K562 (cell line): ENCODE measurements at regions not wholly inside any gene's neighbourhood (a gene's known extent, or its start where the extent isn't known, plus 50 kb on each side); places are given as distances from the start of the nearest gene placed in this dataset.
A peak's percentile ranks its signal among the peaks of the same experiment; 100 is the strongest.
"Not testable (repeated sequence)": the region's sequence is repeated elsewhere in the genome, so short reads cannot be mapped to it uniquely, and the experiment has no call there.

Source experiments
- ATAC-seq: fragments of 200-7000 bp; cut with Tn5 transposase; 3 replicates; pipeline ENCODE4 v1.9.1; 2020; ENCODE audit warnings: moderate library complexity
- BruUV-seq: library from RNA; stranded (reverse); fragments of 400-500 nt; replicated peaks from 2 replicates; lab custom pipeline; 2021; lab: Mats Ljungman, UMichigan
- CTCF ChIA-PET: fragments of 300-600 bp; formaldehyde crosslinking; extraction: SDS; loops from one replicate; lab custom pipeline; 2021; ENCODE audit warnings: low intra/inter-chr PET ratio; lab: Yijun Ruan, JAX
- POLR2A ChIA-PET: fragments of 300-600, 350-650 bp; sonication (Branson Sonifier 250); formaldehyde crosslinking; extraction: SDS; loops from one replicate; lab custom pipeline; 2021; ENCODE audit warnings: antibody characterized with exemption, inconsistent platforms; lab: Yijun Ruan, JAX
- DNase-seq, 4 experiments: peaks; one replicate each; pipeline versions ENCODE4 v3.0.0 to v3.0.0-alpha.2; 2011 to 2018; ENCODE audit warnings: low spot score in 3 of 4, mixed read lengths in 3 of 4; ENCODE audit errors: extremely low read depth in 1 of 4
- FAIRE-seq: peaks from 2 replicates; lab custom pipeline; 2011; peaks lifted over from hg19 to GRCh38; lab: Jason Lieb, UNC
- H2AFZ ChIP-seq: 2 replicates; pipeline ENCODE4 v1.6.0; 2011; ENCODE audit warnings: low read depth, low read length, control low read depth, inconsistent platforms
- H3K27ac ChIP-seq: fragments of 200-600 bp; 3 replicates; pipeline ENCODE4 v1.8.0; 2011; ENCODE audit warnings: low read depth, mild to moderate bottlenecking, control low read depth, inconsistent platforms, low read length, moderate library complexity, mixed read lengths; ENCODE audit errors: extremely low read depth
- H3K27me3 ChIP-seq, 2 experiments: fragments of 300-600 bp in 1 of 2; 2 replicates in 1 of 2; 3 replicates in 1 of 2; pipeline versions ENCODE4 v1.6.0 to v1.8.0; 2011; ENCODE audit warnings: inconsistent platforms in 2 of 2, low read length in 2 of 2, mild to moderate bottlenecking in 1 of 2, mixed read lengths in 1 of 2, moderate library complexity in 1 of 2; ENCODE audit not compliant: control insufficient read depth in 2 of 2, insufficient read depth in 2 of 2
- H3K36me3 ChIP-seq: fragments of 300-600 bp; 3 replicates; pipeline ENCODE4 v1.8.0; 2011; ENCODE audit warnings: mild to moderate bottlenecking, low read length, inconsistent platforms; ENCODE audit not compliant: control insufficient read depth, insufficient read depth
- H3K4me1 ChIP-seq, 2 experiments: fragments of 200-600 bp in 1 of 2; replicated peaks in 1 of 2; 2 replicates in 1 of 2; 3 replicates in 1 of 2; pipeline versions ENCODE4 v1.5.1 to v1.8.0; 2011; ENCODE audit warnings: inconsistent platforms in 2 of 2, low read length in 2 of 2, mild to moderate bottlenecking in 1 of 2, mixed read lengths in 1 of 2, moderate library complexity in 1 of 2; ENCODE audit not compliant: control insufficient read depth in 2 of 2, insufficient read depth in 2 of 2
- H3K4me2 ChIP-seq: 2 replicates; pipeline ENCODE4 v1.6.1; 2011; ENCODE audit warnings: low read length, control low read depth, inconsistent platforms, mixed read lengths; ENCODE audit not compliant: insufficient read depth
- H3K4me3 ChIP-seq: fragments of 200-600 bp; sonication (generic), shearing (Covaris generic); 2 replicates; pipeline ENCODE4 v1.5.1; 2016; ENCODE audit warnings: control low read depth, inconsistent platforms
- H3K79me2 ChIP-seq: fragments of 200-600 bp; 3 replicates; pipeline ENCODE4 v1.8.0; 2011; ENCODE audit warnings: low read length, inconsistent platforms; ENCODE audit not compliant: control insufficient read depth, insufficient read depth
- H3K9ac ChIP-seq, 2 experiments: 2 replicates each; pipeline versions ENCODE4 v1.6.0 to v1.6.1; 2011; ENCODE audit warnings: low read depth in 2 of 2, low read length in 2 of 2, control low read depth in 1 of 2, inconsistent platforms in 1 of 2, mild to moderate bottlenecking in 1 of 2, mixed read lengths in 1 of 2; ENCODE audit not compliant: insufficient read depth in 1 of 2
- H3K9me1 ChIP-seq: one replicate; pipeline ENCODE4 v1.6.0; 2011; ENCODE audit warnings: inconsistent platforms, mild to moderate bottlenecking, low read length, moderate library complexity; ENCODE audit not compliant: control insufficient read depth, insufficient read depth
- H3K9me3 ChIP-seq: replicated peaks from 2 replicates; pipeline ENCODE4 v1.5.1; 2011; ENCODE audit warnings: low read depth, low read length, inconsistent platforms; ENCODE audit not compliant: control insufficient read depth, insufficient read depth
- H4K20me1 ChIP-seq: replicated peaks from 2 replicates; pipeline ENCODE4 v1.6.1; 2011; ENCODE audit warnings: low read length, inconsistent platforms, mixed read lengths; ENCODE audit not compliant: control insufficient read depth, insufficient read depth
- WGBS: fragments of 100-300 bp; shearing (Covaris generic); methylation state at CpG from one replicate; pipeline ENCODE4 v1.1.6; 2016; ENCODE audit warnings: low coverage, mixed read lengths; ENCODE audit not compliant: insufficient coverage; ENCODE audit errors: missing lambda C conversion rate; 5-methylcytosine and 5-hydroxymethylcytosine counted together
- in situ Hi-C: fragments of 300-500 bp; cut with MboI; formaldehyde crosslinking; loops from 4 replicates; pipeline ENCODE4 v1.15.0; 2018; ENCODE audit warnings: inconsistent platforms, mixed read lengths
- intact Hi-C: fragments of 100-400 bp; cut with micrococcal nuclease; formaldehyde crosslinking; loops from 2 replicates; pipeline ENCODE4 v1.14.2; 2022

GRCh38 chrX:115884121-115884520 is 286.4 kb upstream of the AGTR2 start:
- H3K9me3 ChIP-seq, BruUV-seq, H3K36me3 ChIP-seq, CTCF ChIA-PET, H3K9ac ChIP-seq, H3K4me1 ChIP-seq, H4K20me1 ChIP-seq, H3K27ac ChIP-seq, POLR2A ChIA-PET, ATAC-seq, H3K27me3 ChIP-seq, H3K4me3 ChIP-seq, H3K4me2 ChIP-seq, DNase-seq, FAIRE-seq, intact Hi-C loops, H2AFZ ChIP-seq, H3K9me1 ChIP-seq, H3K79me2 ChIP-seq: not testable (repeated sequence)
- no CpG with 5 or more reads among the region's 13 CpGs for WGBS
- in situ Hi-C loops, result loop anchor here (25.0 kb wide), 1 partner anchor 197 kb away; no protein-coding TSS in a partner anchor

- CTCF ChIA-PET, POLR2A ChIA-PET, H4K20me1 ChIP-seq, BruUV-seq, H3K4me1 ChIP-seq, H3K36me3 ChIP-seq, H3K27ac ChIP-seq, intact Hi-C loops, H3K9me1 ChIP-seq, H3K4me2 ChIP-seq, H3K9ac ChIP-seq, ATAC-seq, H3K27me3 ChIP-seq, H3K79me2 ChIP-seq, H2AFZ ChIP-seq, H3K4me3 ChIP-seq, H3K9me3 ChIP-seq: not testable (repeated sequence)
- DNase-seq, result peak in 1 of 4 experiments; percentile 6
- peak; percentile 75 for FAIRE-seq
- no CpG with 5 or more reads among the region's 29 CpGs for WGBS
- in situ Hi-C loops, result loop anchor here (25.0 kb wide), 1 partner anchor 201 kb away; no protein-coding TSS in a partner anchor
Measured at GRCh38 chrX:115888041-115888440, 282.5 kb upstream of the AGTR2 start.

GRCh38 chrX:115888519-115888918 is 282.0 kb upstream of the AGTR2 start:
- H3K27ac ChIP-seq, H3K4me2 ChIP-seq, DNase-seq, H3K9me1 ChIP-seq, H3K9me3 ChIP-seq, H2AFZ ChIP-seq, CTCF ChIA-PET, H4K20me1 ChIP-seq, BruUV-seq, H3K36me3 ChIP-seq, intact Hi-C loops, H3K27me3 ChIP-seq, POLR2A ChIA-PET, H3K9ac ChIP-seq, H3K4me3 ChIP-seq, ATAC-seq, FAIRE-seq, H3K79me2 ChIP-seq: not testable (repeated sequence)
- H3K4me1 ChIP-seq, result peaks cover 4 to 11% of the 10 kb centered on the region in 2 experiments; a peak in 4 of 5 replicates
- in situ Hi-C loops, result loop anchor here (25.0 kb wide), 1 partner anchor 201 kb away; no protein-coding TSS in a partner anchor
- WGBS, result no CpG with 5 or more reads among the region's 39 CpGs
